ENCODE measurements at regions not wholly inside any gene's neighbourhood (a gene's known extent, or its start where the extent isn't known, plus 50 kb on each side); places are given as distances from the start of the nearest gene placed in this dataset.

- Histone ChIP-seq H3K79me2 (ENCODE audit: insufficient read depth, low read length) (no peaks in the 10 kb centered on the region), H3K4me3 (replicated peaks in 1 of 3; ENCODE audit: insufficient read depth in 1 of 3, low read depth in 2 of 3, low read length in 3 of 3) (no peak overlapping the region), H3K9ac (ENCODE audit: insufficient read depth, low read depth, low read length) (no peak overlapping the region), H3K4me1 (ENCODE audit: insufficient read depth, low read length) (no peaks in the 10 kb centered on the region), H3K27me3 (ENCODE audit: control insufficient read depth in 1 of 2, insufficient read depth in 2 of 2, low read length in 2 of 2) (peaks cover 2 to 11% of the 10 kb centered on the region in 2 experiments; a peak in 1 of 5 replicates), H3K27ac (ENCODE audit: extremely low read length, insufficient read depth, low read length) (no peak overlapping the region), H4K20me1 (ENCODE audit: insufficient read depth, low read length) (no peaks in the 10 kb centered on the region), H2AFZ (ENCODE audit: low read length) (no peak overlapping the region), H3K4me2 (ENCODE audit: low read depth, low read length) (no peak overlapping the region), H3K9me3 (ENCODE audit: low read length) (no peaks in the 10 kb centered on the region), H3K36me3 (replicated peaks in 1 of 2; ENCODE audit: control insufficient read depth in 1 of 2, insufficient read depth in 2 of 2, low read length in 2 of 2) (no peaks in the 10 kb centered on the region)
- ATAC-seq (no peak), FAIRE-seq (no peak), DNase-seq (ENCODE audit: low spot score) (no peak)
- ChIA-PET POLR2A (no interaction called here), CTCF (ENCODE audit: low intra/inter-chr PET ratio, low total read pairs) (no interaction called here)
- intact Hi-C loops (cut with micrococcal nuclease; ENCODE audit: unreplicated experiment): no loop called here
- no TSS peak for BruUV-seq (replicated peaks)
- in situ Hi-C loops (cut with HindIII; ENCODE audit: extremely low pct_ligation_motif_present, low pct_unique_long_range_greater_than_20kb): no loop called here
- TF ChIP-seq MLLT10 (CRISPR knock-in tag; IDR thresholded peaks at IDR 0.05) (no peak), ZNF142 (CRISPR knock-in tag; IDR thresholded peaks at IDR 0.05) (no peak), ZNF143 (CRISPR knock-in tag; IDR thresholded peaks at IDR 0.05) (no peak), ZBTB4 (CRISPR knock-in tag; IDR thresholded peaks at IDR 0.05; ENCODE audit: borderline replicate concordance) (no peak), MTERF4 (CRISPR knock-in tag; IDR thresholded peaks at IDR 0.05) (no peak), BHLHE40 (IDR thresholded peaks at IDR 0.05; ENCODE audit: low read length) (no peak), ZFP62 (CRISPR knock-in tag; IDR thresholded peaks at IDR 0.05) (no peak), GPN1 (CRISPR knock-in tag; IDR thresholded peaks at IDR 0.05; ENCODE audit: borderline replicate concordance) (no peak), ZBTB7A (CRISPR knock-in tag; IDR thresholded peaks at IDR 0.05) (no peak), ZNF556 (CRISPR knock-in tag; IDR thresholded peaks at IDR 0.05; ENCODE audit: borderline replicate concordance) (no peak), ZNF280B (CRISPR knock-in tag; IDR thresholded peaks at IDR 0.05; ENCODE audit: borderline replicate concordance) (no peak)
- 29% methylated on average over 12 of the region's 12 CpGs for WGBS (ENCODE audit: low lambda C conversion rate)
Observed at GRCh38 chr20:43863330-43863729, 51.3 kb upstream of the TOX2 start.

All from HepG2 (cell line).